Keratinocyte (primary cell): ENCODE measurements at regions not wholly inside any gene's neighbourhood (a gene's known extent, or its start where the extent isn't known, plus 50 kb on each side); places are given as distances from the start of the nearest gene placed in this dataset.

Source experiments
- EZH2 ChIP-seq: IDR thresholded peaks from one replicate; pipeline ENCODE4 v1.6.1; 2012; ENCODE audit warnings: inconsistent platforms, mild to moderate bottlenecking, low read length, moderate library complexity
- TF ChIP-seq, protein P1 (sequence below), 3 experiments: IDR thresholded peaks in 1 of 3; conservative IDR thresholded peaks in 1 of 3; optimal IDR thresholded peaks in 1 of 3; 2 replicates in 2 of 3; 3 replicates in 1 of 3; pipeline versions ENCODE3 to v1.5.1; 2011; ENCODE audit warnings: low read length in 3 of 3, mild to moderate bottlenecking in 3 of 3, moderate library complexity in 2 of 3, control low read depth in 1 of 3, inconsistent platforms in 1 of 3; ENCODE audit not compliant: insufficient read depth in 2 of 3; ENCODE audit errors: extremely low read depth in 1 of 3

- TF ChIP-seq, protein P1, sequence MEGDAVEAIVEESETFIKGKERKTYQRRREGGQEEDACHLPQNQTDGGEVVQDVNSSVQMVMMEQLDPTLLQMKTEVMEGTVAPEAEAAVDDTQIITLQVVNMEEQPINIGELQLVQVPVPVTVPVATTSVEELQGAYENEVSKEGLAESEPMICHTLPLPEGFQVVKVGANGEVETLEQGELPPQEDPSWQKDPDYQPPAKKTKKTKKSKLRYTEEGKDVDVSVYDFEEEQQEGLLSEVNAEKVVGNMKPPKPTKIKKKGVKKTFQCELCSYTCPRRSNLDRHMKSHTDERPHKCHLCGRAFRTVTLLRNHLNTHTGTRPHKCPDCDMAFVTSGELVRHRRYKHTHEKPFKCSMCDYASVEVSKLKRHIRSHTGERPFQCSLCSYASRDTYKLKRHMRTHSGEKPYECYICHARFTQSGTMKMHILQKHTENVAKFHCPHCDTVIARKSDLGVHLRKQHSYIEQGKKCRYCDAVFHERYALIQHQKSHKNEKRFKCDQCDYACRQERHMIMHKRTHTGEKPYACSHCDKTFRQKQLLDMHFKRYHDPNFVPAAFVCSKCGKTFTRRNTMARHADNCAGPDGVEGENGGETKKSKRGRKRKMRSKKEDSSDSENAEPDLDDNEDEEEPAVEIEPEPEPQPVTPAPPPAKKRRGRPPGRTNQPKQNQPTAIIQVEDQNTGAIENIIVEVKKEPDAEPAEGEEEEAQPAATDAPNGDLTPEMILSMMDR (optimal IDR thresholded peaks at IDR 0.05 in 1 of 3, IDR thresholded peaks at IDR 0.05 in 1 of 3, conservative IDR thresholded peaks at IDR 0.05 in 1 of 3; ENCODE audit: extremely low read depth in 1 of 3, insufficient read depth in 2 of 3, low read length in 3 of 3) = no peak
- TF ChIP-seq EZH2 = no peak
Observed at GRCh38 chr22:48629631-48630432, 1197.8 kb downstream of the BRD1 start.
